ENCODE measurements at regions not wholly inside any gene's neighbourhood (a gene's known extent, or its start where the extent isn't known, plus 50 kb on each side); places are given as distances from the start of the nearest gene placed in this dataset.

DNA sequence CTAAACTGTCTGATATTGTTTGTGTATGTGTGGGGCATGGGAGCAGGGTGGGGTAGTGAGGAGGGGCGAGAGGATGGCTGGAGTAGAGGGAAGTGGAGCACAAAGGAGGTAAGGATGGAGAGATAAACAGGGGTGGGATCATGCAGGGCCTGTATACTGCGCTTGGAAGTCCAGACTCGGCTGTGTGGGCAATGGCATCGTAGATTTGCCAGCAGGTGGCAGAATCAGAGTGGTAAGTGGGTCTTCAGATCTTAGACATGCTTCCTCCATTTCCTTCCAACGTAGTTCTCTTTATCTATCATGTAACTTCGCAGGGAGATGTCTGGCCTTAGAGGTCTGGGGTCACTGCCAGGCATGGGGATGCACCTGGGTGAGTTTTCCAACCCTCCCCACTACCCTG lies 155.5 kb downstream of the PDGFRA start (continued):
- no peak for TF ChIP-seq MEF2D (CRISPR knock-in tag; IDR thresholded peaks at IDR 0.05)
- TF ChIP-seq RBAK (CRISPR knock-in tag; IDR thresholded peaks at IDR 0.05): no peak
- TF ChIP-seq SP140L (CRISPR knock-in tag; IDR thresholded peaks at IDR 0.05; ENCODE audit: borderline replicate concordance): no peak
- TF ChIP-seq GATA4 (IDR thresholded peaks at IDR 0.05; ENCODE audit: borderline replicate concordance, low read depth): no peak
- TF ChIP-seq CCAR2 (optimal IDR thresholded peaks at IDR 0.05; ENCODE audit: low read depth, low read length): no peak
- no peak for TF ChIP-seq SALL2 (CRISPR knock-in tag; IDR thresholded peaks at IDR 0.05)

- H3K4me3 ChIP-seq (replicated peaks in 1 of 3; ENCODE audit: insufficient read depth in 1 of 3, low read depth in 2 of 3, low read length in 3 of 3): no peak overlapping the region
- H3K4me2 ChIP-seq (ENCODE audit: low read depth, low read length): no peak overlapping the region
- ChIA-PET CTCF (ENCODE audit: low intra/inter-chr PET ratio, low total read pairs) (no interaction called here), POLR2A (no interaction called here)
- intact Hi-C loops (cut with micrococcal nuclease; ENCODE audit: unreplicated experiment): no loop called here
- H3K4me1 ChIP-seq (ENCODE audit: insufficient read depth, low read length): no peaks in the 10 kb centered on the region
- no peak for TF ChIP-seq CCDC6 (CRISPR knock-in tag; IDR thresholded peaks at IDR 0.05)
- TF ChIP-seq, protein P1, sequence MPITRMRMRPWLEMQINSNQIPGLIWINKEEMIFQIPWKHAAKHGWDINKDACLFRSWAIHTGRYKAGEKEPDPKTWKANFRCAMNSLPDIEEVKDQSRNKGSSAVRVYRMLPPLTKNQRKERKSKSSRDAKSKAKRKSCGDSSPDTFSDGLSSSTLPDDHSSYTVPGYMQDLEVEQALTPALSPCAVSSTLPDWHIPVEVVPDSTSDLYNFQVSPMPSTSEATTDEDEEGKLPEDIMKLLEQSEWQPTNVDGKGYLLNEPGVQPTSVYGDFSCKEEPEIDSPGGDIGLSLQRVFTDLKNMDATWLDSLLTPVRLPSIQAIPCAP (CRISPR knock-in tag; IDR thresholded peaks at IDR 0.05; ENCODE audit: low read depth): no peak
- no peak for TF ChIP-seq ZNF614 (CRISPR knock-in tag; IDR thresholded peaks at IDR 0.05; ENCODE audit: borderline replicate concordance)
- TF ChIP-seq MAFK (conservative IDR thresholded peaks at IDR 0.05 in 1 of 2, IDR thresholded peaks at IDR 0.05 in 1 of 2; ENCODE audit: low read length in 2 of 2): peak in 1 of 2 experiments; percentile 38; a peak in 2 of 4 replicates
- FAIRE-seq: no peak
- no peak for ATAC-seq
- H3K79me2 ChIP-seq (ENCODE audit: insufficient read depth, low read length): no peaks in the 10 kb centered on the region
- no TSS peak for BruUV-seq (replicated peaks)
- H3K27me3 ChIP-seq (ENCODE audit: control insufficient read depth in 1 of 2, insufficient read depth in 2 of 2, low read length in 2 of 2): peaks cover 0 to 2% of the 10 kb centered on the region in 2 experiments; a peak in 1 of 5 replicates
- H3K36me3 ChIP-seq (replicated peaks in 1 of 2; ENCODE audit: control insufficient read depth in 1 of 2, insufficient read depth in 2 of 2, low read length in 2 of 2): no peaks in the 10 kb centered on the region
- no peak overlapping the region for H2AFZ ChIP-seq (ENCODE audit: low read length)
- H3K9me3 ChIP-seq (ENCODE audit: low read length): no peaks in the 10 kb centered on the region
- DNase-seq (ENCODE audit: low spot score): no peak
- no peaks in the 10 kb centered on the region for H4K20me1 ChIP-seq (ENCODE audit: insufficient read depth, low read length)
- H3K9ac ChIP-seq (ENCODE audit: insufficient read depth, low read depth, low read length): no peak overlapping the region
- in situ Hi-C loops (cut with HindIII; ENCODE audit: extremely low pct_ligation_motif_present, low pct_unique_long_range_greater_than_20kb): no loop called here
- WGBS (ENCODE audit: low lambda C conversion rate): 22% methylated on average over 10 of the region's 10 CpGs
- no peak overlapping the region for H3K27ac ChIP-seq (ENCODE audit: extremely low read length, insufficient read depth, low read length)
Measured at GRCh38 chr4:54386042-54386669, 157.1 kb downstream of the PDGFRA start.
